GM11168 (cell line): ENCODE measurements at regions not wholly inside any gene's neighbourhood (a gene's known extent, or its start where the extent isn't known, plus 50 kb on each side); places are given as distances from the start of the nearest gene placed in this dataset.

Experiments used
- in situ Hi-C: fragments of 300-500 bp; cut with MboI; formaldehyde crosslinking; loops from one replicate; pipeline ENCODE4 v1.12.0; 2022; ENCODE audit warnings: low sequenced_read_pairs; ENCODE audit not compliant: unreplicated experiment

DNA sequence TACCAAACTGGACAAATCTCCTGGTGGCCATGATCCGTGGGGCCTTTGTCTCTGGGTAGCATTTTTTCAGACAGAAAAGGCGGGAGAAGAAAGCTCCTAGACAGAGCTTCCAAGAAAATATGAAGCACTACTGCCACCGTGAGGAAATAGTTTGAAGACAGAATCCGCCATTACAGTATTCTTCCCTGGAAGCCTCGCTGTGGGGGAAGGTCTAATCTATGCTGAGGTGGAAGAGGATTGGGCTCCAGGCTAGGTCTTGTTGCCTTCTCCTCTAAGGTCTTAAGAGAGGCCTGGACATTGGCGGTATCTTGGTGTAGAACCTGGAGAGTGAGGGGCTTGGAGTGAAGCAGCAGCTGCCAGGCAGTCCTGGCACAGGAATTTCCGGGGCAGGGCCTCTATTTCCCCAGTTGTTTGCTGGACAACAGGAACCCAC is 218.9 kb downstream of the OR13H1 start:
- in situ Hi-C loops: no loop called here

DNA sequence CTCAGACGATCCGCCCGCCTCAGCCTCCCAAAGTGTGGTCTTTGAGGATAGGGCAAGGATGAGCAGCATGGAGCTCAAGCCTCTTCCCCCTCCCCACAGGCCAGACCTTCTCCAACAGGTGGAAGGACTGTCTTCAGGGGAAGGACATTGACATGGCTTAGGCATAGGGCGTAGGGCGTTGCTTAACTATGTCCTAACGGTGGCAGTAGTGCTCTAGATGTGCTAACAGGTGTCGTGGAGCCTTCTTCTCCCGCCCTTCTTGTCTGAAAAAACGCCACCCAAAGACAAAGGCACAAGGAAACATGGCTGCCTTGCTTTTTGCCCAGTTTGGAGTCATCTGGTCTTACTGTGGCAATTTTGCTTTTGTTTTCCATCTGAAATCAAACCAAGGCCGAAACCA is 219.8 kb downstream of the OR13H1 start:
- in situ Hi-C loops: no loop called here

DNA sequence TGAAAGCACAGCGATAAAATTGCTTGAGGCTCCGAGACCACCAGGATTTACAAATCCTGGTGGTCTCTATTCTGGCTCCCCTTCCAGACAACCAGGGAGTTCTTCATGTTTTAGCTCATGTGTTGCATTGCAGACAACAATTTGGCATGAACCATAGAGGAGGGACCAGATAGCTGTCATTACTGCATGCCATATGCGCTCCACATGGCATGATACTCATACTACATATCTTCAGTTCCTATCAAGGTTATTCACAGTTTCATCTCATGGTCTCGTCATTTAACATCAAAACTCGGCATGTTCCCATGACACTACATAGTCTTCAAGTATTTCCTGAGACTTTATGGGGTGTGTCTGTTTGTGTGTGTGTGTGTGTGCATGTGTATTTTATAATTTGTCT is 220.3 kb downstream of the OR13H1 start:
- in situ Hi-C loops: no loop called here

DNA sequence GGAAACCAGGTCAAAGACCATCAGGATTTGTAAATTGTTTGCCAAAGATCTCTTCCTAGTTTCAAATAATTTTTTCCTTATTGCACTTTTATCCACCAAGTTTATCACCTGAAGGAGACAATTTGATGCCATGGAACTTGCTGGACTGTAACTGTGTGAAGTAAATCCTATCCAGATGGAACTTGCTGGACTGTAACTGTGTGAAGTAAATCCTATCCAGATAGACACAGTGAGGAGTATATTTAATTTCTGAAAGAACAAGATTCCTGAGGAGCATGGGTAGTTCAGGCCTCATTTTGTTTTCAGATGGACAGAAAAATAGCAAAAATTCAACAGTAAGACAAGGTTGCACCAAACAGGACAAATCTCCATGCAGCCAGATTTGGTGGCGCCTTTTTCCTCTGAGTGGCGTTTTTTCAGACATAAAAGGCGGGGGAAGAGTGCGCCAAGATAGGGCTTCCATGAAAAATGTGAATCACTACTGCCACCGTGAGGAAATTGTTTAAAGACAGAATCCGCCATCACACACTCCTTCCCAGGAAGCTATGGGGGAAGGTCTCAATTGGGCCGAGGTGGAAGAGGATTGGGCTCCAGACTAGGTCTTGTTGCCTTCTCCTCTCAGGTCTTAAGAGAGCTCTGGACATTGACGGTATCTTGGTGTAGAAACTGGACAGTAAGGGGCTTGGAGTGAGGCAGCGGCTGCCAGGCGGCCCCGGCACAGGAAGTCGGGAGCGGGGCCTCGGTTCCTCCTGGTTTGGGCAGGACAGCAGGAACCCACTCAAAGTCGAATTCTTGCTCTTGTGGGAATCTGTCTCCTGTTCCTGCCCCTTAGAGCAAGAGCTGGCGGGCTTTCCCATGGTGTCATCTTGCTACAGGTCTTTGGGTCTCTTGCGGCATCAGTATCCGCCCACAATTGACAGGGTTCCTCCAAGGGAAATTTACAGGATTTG is 234.7 kb downstream of the OR13H1 start:
- in situ Hi-C loops: no loop called here

DNA sequence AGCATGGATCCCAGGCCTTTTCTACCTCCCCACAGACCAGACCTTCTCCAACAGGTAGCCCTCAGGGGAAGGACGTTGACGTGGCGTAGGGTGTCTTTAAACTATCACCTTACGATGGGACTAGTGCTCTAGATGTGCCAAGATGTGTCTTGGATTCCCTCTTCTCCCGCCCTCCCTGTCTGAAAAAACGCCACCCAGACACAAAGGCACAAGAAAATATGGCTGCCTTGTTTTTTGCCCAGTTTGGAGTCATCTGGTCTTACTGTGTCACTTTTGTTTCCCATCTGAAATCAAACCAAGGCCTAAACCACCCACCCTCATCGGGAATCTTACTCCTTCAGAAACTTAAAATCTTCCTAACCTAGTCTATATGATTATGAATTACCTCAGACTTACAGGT is 235.4 kb downstream of the OR13H1 start:
- in situ Hi-C loops: no loop called here

DNA sequence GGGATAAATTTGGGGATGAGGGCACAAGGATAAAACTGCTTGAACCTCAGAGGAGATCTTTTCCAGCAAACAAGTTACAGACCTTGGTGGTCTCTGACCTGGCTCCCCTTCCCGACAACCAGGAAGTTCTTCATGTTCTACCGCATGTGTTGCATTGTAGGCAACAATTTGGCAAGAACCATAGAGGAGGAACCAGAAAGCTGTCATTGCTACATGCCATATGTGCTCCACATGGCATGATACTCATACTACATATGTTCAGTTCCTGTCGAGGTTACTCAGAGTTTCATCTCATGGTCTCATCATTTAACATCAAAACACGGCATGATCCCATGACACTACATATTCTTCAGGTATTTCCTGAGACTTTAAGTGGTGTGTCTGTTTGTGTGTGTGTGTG is 235.9 kb downstream of the OR13H1 start:
- in situ Hi-C loops: no loop called here

DNA sequence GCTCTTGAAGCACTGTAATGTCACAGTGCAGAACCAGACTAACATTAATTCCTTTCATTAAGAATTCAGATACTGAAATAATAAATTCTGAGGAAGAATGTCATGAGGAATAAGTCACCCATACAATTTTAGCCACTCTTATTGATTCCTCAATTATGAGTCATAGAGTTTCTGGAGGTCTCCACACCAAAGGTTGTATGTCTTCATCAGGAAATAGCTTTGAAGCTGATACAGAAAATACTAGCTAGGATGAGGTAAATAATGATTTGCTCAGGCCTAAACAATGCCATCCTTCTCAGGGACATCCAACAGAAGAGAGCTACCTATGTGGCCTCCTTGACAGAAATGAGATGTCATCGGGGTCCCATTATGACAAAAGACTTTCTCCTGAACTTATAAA is 238.8 kb downstream of the OR13H1 start:
- in situ Hi-C loops: no loop called here

DNA sequence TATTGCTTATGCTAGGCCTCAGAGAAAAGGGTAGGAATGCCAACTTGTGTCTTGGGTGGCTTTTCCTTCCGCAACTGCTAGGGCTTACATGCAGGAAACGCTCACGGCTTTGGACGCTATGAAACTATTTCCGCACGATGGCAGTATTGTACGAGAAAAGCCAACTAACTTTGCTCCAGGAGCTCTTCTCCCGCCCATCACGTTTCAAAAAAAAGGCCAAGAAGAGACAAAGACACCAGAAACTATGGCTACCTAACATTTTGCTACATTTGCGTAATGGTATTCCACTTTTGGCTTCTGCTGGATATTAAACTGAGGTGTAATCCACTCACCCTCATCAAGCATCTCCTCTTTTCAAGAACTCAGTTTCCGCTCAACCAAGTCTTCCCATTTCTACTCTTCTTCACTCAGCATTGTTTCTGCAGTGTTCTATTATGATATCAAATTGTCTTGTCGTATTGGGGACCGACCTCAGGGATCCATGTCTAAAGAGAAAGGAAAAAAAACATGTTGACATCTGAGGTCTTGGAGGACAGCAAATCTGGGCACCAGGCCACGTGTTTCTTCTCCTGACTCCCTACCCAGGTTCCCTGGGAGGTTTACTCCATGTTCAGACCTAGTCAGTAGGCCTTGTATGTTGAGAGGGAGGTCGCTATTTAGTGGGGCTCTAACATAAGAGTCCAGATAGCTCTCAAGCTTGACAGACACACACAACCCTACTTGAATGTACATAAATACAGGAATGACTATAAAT is 239.4 kb upstream of the STK26 start:
- in situ Hi-C loops: no loop called here

DNA sequence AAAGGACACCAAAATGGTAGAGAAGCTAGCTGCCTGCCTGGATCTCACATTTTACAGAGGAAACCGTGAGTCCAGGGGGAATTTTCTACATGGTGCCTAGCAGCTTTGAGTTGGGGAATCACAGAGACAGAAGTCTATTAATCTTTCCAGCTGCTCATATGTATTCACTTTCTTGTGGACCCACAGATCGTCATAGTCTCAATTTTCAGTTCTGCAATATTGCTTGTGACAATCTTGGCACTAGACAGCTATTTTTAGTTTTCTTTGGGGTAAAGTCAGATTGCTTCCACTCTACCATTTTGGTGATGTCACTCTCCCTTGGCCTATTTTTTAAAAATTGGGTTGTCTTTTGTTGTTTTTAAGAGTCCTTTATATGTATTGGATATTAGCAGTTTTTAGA is 233.4 kb upstream of the STK26 start:
- in situ Hi-C loops: no loop called here

DNA sequence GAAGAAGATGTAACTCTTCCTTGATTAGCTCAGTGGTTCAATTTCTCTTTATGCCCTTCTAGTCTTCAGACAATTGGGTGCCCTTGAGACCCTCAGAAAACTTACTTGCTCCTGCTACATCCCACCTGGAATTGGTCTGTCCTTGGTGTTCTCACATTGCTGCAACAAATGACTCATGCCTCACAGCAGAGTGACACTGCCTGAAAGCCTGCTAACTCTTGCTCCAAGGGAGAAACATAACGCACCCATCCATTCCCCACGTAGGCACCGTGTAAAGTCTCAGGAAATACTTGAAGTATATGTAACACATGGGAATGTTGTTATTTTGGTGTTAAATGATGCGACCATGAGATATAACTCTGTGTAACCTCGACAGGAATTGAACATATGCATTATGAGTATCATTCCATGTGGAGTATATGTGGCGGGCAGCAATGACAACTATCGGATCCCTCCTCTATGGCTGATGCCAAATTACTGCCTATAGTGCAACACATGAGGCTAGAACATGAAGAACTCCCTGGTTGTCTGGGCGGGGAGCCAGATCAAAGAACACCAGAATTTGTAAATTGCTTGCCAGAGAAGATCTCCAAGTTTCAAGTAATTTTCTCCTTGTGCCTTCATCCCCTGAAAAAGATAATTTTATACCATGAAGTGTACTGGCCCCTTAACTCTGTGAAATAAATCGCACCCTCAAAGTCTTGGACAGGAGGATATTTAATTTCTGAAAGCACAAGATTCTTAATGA is 231.3 kb upstream of the STK26 start:
- in situ Hi-C loops: no loop called here

DNA sequence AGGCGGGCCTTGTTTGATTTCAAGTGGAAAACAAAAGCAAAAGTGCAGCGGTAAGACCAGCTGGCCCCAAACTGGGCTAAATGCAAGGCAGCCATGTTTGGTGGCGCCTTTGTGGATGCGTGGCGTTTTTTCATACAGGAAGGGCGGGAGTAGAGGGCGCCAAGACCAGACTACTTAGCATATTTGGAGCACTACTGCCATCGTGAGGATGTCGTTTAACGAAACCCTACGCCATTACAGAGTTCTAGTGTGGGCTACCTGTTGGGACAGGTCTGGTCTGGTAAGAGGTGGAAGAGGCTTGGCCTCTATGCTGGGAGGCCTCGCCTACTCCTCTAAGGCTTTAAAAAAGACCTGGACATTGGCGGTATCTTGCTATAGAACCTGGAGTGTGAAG is 230.7 kb upstream of the STK26 start:
- in situ Hi-C loops: no loop called here

DNA sequence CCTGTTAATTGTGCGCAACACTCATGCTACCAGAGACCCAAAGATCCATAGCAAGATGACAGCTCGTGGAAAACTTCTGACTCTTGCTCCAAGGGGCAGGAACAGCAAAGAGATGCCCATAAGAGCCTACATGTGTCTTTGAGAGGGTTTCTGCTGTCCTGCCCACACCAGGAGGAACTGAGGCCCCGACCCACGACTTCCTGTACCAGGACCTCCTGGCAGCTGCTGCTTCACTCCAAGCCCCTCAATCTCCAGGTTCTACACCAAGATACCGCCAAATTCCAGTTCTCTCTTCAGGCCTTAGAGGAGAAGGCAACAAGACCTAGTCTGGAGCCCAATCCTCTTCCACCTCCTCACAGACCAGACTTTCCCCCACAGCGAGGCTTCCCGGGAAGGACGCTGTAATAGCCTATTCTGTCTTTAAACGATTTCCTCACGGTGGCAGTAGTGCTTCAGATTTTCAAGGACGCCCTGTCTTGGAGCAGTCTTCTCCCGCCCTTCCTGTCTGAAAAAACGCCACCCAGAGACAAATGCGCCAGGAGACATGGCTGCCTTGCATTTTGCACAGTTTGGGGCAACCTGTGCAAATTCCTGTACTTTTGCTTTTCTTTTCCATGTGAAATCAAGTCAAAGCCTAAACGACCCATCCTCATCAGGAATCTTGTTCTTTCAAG is 230.2 kb upstream of the STK26 start:
- in situ Hi-C loops: no loop called here

DNA sequence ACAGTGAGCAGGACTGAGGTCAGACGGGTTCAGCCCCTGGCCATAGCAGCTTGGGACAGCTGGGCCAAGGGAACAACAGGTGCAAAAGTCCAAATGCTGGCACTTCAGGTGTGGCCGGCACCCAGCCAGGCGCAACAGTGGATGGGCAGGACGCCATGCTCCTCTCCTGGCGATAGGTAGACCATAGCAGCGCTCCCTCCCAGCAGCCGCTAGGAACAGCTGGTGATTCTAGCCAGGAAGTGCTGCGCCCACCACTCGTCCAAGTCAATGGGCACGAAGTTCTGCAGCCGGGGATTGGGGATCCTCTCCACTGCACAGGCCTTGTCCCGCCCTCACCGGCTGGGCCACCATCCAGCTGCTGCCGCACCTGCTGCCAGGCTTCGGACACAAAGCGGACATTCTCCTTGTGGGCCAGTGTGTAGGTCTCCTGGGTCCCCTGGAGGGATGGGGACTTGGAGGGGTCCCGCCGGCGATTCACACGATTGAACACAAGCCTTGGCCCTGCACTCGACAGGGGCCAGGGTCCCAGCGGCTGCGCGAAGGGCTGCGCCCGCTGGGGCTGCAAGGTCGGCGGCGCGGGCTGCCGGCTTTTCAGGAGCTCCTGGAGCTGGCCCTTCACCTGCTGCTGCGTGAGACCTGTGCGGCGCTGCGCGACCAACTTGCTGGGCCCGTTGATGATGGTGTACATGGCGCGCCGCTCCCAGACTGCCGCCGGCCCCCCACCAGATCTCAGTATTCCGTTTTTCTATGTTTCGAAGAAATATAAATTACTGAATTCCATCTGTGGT is 227.5 kb upstream of the STK26 start:
- in situ Hi-C loops: no loop called here

DNA sequence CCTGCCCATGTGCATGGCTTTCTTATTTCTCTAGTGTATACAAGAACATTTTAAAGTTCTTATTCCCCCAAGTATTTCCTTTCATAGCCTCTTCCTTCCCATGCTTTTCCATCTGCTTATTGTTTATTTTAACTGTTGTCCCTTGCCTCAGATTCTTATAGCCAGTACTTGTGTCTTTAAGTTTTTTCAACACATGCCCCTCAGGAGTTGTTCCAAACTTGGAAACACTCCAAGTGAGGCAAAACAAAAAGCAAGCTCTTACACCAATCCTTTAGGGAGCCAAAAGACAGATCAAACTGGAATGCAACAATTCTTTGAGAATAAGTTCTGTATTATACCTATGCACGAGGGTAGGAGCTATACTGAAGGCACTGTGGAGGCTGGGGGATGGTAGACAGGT is 222.0 kb upstream of the STK26 start:
- in situ Hi-C loops: no loop called here

DNA sequence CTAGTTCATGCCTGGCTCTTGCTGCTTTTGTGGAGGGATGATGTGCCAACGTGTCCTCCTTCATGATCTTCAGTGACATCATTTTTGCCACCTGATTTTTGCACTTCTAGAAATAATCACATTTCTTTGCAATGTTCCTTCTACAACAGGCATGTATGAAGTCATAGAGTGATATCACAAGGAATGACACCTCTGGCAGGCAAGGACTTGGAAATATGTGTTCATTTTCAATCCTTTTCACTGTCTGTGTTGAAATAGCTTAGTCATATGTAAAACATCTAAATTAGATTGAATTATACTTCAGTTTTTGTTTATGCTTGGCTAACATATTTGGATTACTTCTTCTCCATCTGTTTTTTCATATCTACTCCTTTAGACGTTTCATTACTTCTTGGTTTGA is 221.2 kb upstream of the STK26 start:
- in situ Hi-C loops: no loop called here

DNA sequence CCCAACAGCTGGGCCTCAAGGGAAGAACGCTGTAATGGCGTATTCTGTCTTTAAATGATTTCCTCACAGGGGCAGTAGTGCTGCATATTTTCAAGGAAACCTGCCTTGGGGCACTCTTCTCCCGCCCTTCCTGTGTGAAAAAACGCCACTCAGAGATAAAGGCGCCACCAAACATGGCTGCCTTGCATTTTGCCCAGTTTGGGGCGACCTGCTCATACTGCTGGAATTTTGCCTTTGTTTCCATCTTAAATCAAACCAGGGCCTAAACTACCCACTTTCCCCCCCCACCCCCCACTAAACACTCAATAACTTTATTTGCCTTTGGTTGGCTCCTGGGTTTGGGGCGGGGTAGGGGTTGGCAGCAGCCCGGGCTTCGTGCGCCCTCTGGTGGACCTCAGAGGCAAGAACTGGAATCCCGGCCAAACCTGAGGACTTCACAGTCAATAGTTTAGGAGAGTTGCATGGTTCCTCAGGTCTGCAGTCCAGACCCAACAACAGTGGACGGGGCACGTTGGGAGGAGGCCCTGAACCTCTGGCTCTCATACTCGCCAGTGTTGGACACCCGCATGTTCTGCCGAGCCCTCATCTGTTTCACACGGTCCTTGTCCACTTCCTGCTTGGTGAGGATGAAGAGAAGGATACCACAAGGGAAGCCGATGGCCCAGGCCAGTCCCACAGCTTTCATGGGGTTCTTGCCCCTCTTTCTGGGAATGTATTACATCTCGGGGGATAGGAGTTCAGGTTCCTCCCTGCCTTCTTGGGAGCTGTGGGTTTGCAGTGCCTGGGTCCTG is 220.1 kb upstream of the STK26 start:
- in situ Hi-C loops: no loop called here

DNA sequence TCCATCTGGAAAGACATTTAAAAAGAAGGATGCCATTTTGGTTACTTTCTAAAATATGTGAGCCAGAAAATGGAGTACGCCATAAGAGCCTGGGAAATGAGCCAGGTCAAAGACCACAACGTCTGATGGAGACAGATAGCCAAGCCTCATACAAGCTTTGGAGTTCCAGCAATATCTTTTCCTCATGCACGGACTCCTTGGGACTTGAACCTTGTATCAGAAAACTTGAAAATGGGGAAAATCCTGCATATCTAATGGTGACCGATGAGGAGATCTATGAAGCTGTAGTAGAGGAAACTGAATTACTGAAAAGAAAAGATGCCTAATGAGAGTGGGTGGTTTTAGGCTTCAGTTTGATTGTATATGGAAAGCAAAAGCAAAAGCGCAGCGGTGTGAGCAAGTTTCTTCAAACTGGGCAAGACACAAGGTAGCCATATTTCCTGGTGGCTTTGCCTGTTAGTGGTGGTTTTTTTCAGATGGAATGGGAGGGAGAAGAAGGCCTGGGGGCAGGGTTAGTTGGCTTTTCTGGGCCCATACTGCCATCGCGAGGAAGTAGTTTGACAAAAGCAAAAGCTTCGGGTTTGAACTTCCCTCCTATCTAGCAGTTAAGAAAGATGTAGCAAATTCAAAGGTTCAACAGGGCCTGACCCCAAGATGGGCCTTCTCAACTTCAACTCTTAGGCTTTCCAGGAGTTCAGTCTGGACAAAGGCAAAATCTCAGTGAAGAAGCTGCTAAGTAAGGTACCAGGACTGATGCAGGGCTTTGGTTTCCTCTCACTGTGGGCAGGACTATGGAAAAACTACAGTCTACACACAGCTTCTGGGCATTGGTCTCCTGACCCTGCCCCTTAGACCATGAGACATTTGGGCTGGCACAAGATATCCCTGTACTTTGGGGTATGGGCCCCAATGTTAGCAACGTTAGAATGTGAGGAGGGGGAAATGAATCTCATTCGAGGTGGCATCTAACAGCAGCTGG is 210.0 kb upstream of the STK26 start:
- in situ Hi-C loops: no loop called here
